ENCODE measurements at regions not wholly inside any gene's neighbourhood (a gene's known extent, or its start where the extent isn't known, plus 50 kb on each side); places are given as distances from the start of the nearest gene placed in this dataset.

- no peak for TF ChIP-seq POLR2A (IDR thresholded peaks at IDR 0.05; ENCODE audit: low read length)
- no peak for TF ChIP-seq GATA1 (IDR thresholded peaks at IDR 0.05; ENCODE audit: low read depth, low read length)
These were observed 277.1 kb upstream of the MEIS2 start for GRCh38 chr15:37377428-37377827.
